ENCODE measurements at regions not wholly inside any gene's neighbourhood (a gene's known extent, or its start where the extent isn't known, plus 50 kb on each side); places are given as distances from the start of the nearest gene placed in this dataset.
A peak's percentile ranks its signal among the peaks of the same experiment; 100 is the strongest.
"Not testable (repeated sequence)": the region's sequence is repeated elsewhere in the genome, so short reads cannot be mapped to it uniquely, and the experiment has no call there.

GRCh38 chr3:177337541-177338331, 140.5 kb upstream of the TBL1XR1 start:
- DNase-seq (ENCODE audit: low read depth in 2 of 2) = peak; percentile 61 to 70

GRCh38 chr3:177338697-177339219, 141.5 kb upstream of the TBL1XR1 start:
- no peak for DNase-seq (ENCODE audit: low read depth in 2 of 2)

- not testable (repeated sequence) for DNase-seq (ENCODE audit: low read depth in 2 of 2)
Measured at GRCh38 chr3:177339220-177339703, 142.0 kb upstream of the TBL1XR1 start.

GRCh38 chr3:177340243-177340830, 143.1 kb upstream of the TBL1XR1 start:
- DNase-seq (ENCODE audit: low read depth in 2 of 2) = no peak

- DNase-seq (ENCODE audit: low read depth in 2 of 2) = no peak
Measured at GRCh38 chr3:177341736-177342419, 144.6 kb upstream of the TBL1XR1 start.

- no peak for DNase-seq (ENCODE audit: low read depth in 2 of 2)
Measured at GRCh38 chr3:177343122-177343625, 145.9 kb upstream of the TBL1XR1 start.

GRCh38 chr3:177345049-177345972, 148.0 kb upstream of the TBL1XR1 start:
- DNase-seq (ENCODE audit: low read depth in 2 of 2) = peak; percentile 48 to 49

GRCh38 chr3:177345973-177346503, 148.8 kb upstream of the TBL1XR1 start:
- DNase-seq (ENCODE audit: low read depth in 2 of 2) = no peak

GRCh38 chr3:177346878-177347277, 149.6 kb upstream of the TBL1XR1 start:
- DNase-seq (ENCODE audit: low read depth in 2 of 2) = no peak

DNA sequence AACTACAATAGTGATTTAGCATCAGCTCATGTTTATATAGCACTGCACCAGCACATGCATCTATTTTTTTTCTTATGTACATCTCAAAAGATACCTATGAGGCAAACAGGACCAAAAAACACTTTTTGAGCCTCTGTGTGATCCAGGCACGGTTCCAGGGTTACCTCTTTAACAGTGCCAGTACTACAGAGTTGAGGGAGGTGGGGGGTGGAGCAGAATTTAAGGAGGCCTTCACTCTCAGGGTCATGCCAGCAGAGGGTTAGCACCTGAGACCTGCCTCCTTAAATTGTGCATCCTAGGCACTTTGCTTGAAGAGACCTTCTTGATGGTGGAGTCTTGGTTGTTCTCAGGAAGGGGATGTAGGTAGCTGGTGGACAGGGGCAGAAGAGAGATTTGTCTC, 150.3 kb upstream of the TBL1XR1 start:
- no peak for DNase-seq (ENCODE audit: low read depth in 2 of 2)

DNA sequence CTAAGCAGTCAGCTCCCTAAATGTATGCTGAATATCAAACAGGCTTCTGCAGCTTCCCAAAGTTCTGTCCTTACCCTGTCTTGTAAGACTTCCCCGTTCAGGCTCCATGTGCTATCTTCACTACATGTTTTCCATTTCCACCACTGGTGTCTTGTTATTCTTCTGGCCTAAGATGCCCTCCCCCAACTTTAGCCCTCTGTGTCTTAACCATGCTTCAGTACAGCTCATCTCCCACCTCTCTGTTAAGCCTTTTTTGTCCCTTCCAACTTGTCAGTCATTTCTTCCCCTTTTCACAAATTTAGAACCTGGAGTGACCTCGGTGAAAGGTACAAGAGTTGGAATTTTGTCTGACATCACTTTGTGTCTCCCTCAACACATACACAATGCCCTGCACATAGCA, 151.7 kb upstream of the TBL1XR1 start:
- no peak for DNase-seq (ENCODE audit: low read depth in 2 of 2)

GRCh38 chr3:177349384-177349783, 152.1 kb upstream of the TBL1XR1 start:
- no peak for DNase-seq (ENCODE audit: low read depth in 2 of 2)

GRCh38 chr3:177350121-177350520, 152.8 kb upstream of the TBL1XR1 start:
- no peak for DNase-seq (ENCODE audit: low read depth in 2 of 2)

DNA sequence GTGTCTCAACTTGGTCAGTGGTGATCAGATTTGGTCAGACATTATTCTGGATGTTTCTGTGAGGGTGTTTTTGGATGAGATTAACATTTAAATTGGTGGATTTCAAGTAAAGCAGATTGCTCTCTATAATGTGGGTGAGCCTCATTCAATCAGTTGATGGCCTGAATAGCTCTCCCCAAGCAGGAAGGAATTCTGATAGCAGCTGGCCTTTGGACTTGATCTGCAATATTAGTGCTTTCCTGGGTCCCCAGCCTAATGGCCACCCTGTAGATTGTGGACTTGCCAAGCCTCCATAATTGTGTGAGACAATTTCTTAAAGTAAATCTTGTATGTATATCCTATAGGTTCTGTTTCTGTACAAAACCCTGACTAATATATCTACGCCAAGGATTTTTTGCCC, 153.9 kb upstream of the TBL1XR1 start:
- no peak for DNase-seq (ENCODE audit: low read depth in 2 of 2)

DNA sequence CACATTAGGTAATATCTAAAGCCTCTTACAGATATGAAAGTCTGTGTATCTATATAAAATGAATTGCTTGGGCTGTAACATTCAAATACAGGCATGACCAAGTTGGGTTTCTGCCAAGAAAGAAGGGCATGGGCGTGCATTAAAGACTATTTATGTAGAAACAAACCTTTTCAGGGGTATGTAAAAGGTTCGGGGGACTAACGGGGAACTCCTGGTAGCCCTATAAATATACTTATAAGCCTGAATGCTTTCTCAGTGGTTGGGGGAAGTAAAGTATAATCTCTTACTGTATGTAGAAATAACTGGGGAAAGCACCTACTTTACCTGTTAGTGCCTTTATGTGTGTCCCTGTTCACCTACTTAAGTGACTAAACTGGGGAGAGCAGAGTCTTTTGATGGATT, 154.5 kb upstream of the TBL1XR1 start:
- DNase-seq (ENCODE audit: low read depth in 2 of 2) = no peak

DNA sequence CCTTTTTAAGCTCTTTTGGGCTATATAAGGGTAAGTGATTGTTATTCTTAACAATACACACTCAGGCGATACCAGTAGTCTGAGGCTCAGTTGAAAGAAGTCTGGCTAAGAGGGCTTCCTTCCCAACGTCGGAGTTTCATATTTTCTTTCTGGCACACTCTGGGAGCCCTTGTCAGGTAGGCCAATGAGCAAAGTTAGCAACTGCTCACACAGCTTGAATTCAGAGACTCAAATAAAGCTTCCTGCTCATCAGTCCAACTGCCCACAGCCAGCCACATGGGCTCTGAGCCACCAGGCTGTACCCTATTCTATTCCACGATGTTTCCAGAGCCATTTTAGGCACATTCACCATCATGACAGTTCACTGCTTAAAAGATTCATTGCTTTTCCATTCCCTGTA, 155.1 kb upstream of the TBL1XR1 start:
- DNase-seq (ENCODE audit: low read depth in 2 of 2) = no peak

DNA sequence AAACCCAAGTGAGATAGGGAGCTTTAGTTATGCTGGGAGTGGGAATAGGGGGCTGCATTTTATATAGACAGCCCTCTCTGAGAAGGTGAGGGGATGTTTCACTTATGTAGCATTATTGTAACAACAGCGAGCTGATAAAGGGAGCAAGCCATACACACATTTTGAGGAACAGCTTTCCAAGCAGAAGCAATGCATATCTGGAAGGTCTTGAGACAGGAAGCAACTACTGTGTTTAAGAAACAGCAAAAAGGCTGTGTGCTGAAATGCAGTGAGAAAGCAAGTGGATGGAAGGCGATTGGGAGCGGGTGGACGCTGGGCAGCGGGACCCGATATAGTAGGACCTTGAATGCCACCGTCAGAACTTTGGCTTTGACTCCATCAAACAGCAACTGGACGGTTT, 155.9 kb upstream of the TBL1XR1 start:
- DNase-seq (ENCODE audit: low read depth in 2 of 2) = no peak

DNA sequence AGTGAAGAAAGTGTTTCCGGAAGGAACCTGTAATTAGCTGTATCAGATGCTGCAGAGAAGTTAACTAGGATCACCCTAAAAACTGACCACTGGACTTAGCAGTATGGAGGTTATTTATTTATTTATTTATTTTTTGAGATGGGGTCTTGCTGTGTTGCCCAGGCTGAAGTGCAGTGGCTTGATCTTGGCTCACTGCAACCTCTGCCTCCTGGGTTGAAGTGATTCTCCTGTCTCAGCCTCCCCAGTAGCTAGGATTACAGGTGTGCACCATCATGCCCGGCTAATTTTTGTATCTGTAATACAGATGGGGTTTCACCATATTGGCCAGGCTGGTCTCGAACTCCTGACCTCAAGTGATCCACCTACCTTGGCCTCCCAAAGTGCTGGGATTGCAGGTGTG, 156.6 kb upstream of the TBL1XR1 start:
- not testable (repeated sequence) for DNase-seq (ENCODE audit: low read depth in 2 of 2)

- DNase-seq (ENCODE audit: low read depth in 2 of 2) = no peak
Measured at GRCh38 chr3:177354466-177354865, 157.2 kb upstream of the TBL1XR1 start.

- no peak for DNase-seq (ENCODE audit: low read depth in 2 of 2)
Measured at GRCh38 chr3:177356113-177356512, 158.8 kb upstream of the TBL1XR1 start.

GRCh38 chr3:177356952-177357351, 159.7 kb upstream of the TBL1XR1 start:
- DNase-seq (ENCODE audit: low read depth in 2 of 2) = no peak

All from stimulated activated CD4-positive, alpha-beta T cell treated with anti-CD3 and anti-CD28 coated beads, Interleukin-12 subunit alpha, Interleukin-12 subunit beta, amount 100 ng/mL, for 24 hours (primary cell).